ENCODE measurements at regions not wholly inside any gene's neighbourhood (a gene's known extent, or its start where the extent isn't known, plus 50 kb on each side); places are given as distances from the start of the nearest gene placed in this dataset.

GRCh38 chr1:30184393-30185141, 538.8 kb downstream of the MATN1 start:
- TF ChIP-seq YY1 (IDR thresholded peaks at IDR 0.05; ENCODE audit: insufficient read depth, insufficient read length) = no peak
- TF ChIP-seq SUZ12 (IDR thresholded peaks at IDR 0.05; ENCODE audit: extremely low read depth, insufficient read depth, insufficient read length) = no peak
- TF ChIP-seq ZNF274 (IDR thresholded peaks at IDR 0.05; ENCODE audit: low read depth, low read length) = no peak

Data from NT2/D1 (cell line).